CD8-positive, alpha-beta memory T cell (primary cell): ENCODE measurements at regions not wholly inside any gene's neighbourhood (a gene's known extent, or its start where the extent isn't known, plus 50 kb on each side); places are given as distances from the start of the nearest gene placed in this dataset.
"Not testable (repeated sequence)": the region's sequence is repeated elsewhere in the genome, so short reads cannot be mapped to it uniquely, and the experiment has no call there.

Experiments
- CTCF ChIA-PET: fragments of 350-600 bp; sonication (Branson Sonifier 250); formaldehyde crosslinking; loops from one replicate; lab custom pipeline; 2021; ENCODE audit warnings: antibody characterized with exemption; lab: Charles Lee
- POLR2A ChIA-PET: fragments of 350-600 bp; sonication (Branson Sonifier 250); formaldehyde crosslinking; loops from one replicate; lab custom pipeline; 2021; ENCODE audit warnings: antibody characterized with exemption; lab: Charles Lee
- DNase-seq, 5 donors: peaks; one replicate each; pipeline versions ENCODE4 v3.0.0 to v3.0.0-alpha.2; 2020 to 2022; ENCODE audit warnings: mixed read lengths in 1 of 5
- H3K27ac ChIP-seq: one replicate; pipeline ENCODE4 v1.7.0; 2013; ENCODE audit warnings: low read depth, mild to moderate bottlenecking, low read length, moderate library complexity
- H3K27me3 ChIP-seq: 2 replicates; pipeline ENCODE4 v1.7.0; 2013; ENCODE audit warnings: low read length, mild to moderate bottlenecking; ENCODE audit not compliant: insufficient read depth, poor library complexity, severe bottlenecking
- H3K36me3 ChIP-seq: 2 replicates; pipeline ENCODE4 v1.7.0; 2013; ENCODE audit warnings: mild to moderate bottlenecking, low read length, moderate library complexity; ENCODE audit not compliant: insufficient read depth
- H3K4me1 ChIP-seq: 2 replicates; pipeline ENCODE4 v1.7.0; 2013; ENCODE audit warnings: mild to moderate bottlenecking, low read length, moderate library complexity; ENCODE audit not compliant: insufficient read depth
- H3K4me3 ChIP-seq: 2 replicates; pipeline ENCODE4 v1.7.0; 2013; ENCODE audit warnings: mild to moderate bottlenecking, low read length
- H3K9me3 ChIP-seq: 2 replicates; pipeline ENCODE4 v1.7.0; 2013; ENCODE audit warnings: mild to moderate bottlenecking, low read length
- H3K27ac Mint-ChIP-seq, 8 donors: one replicate each; pipeline ENCODE4 v1.8.0; 2020 to 2021; ENCODE audit warnings: mixed read lengths in 8 of 8, mild to moderate bottlenecking in 6 of 8, inconsistent platforms in 3 of 8, moderate library complexity in 3 of 8
- H3K27me3 Mint-ChIP-seq, 2 donors: one replicate each; pipeline ENCODE4 v1.8.0; 2020 to 2021; ENCODE audit warnings: mixed read lengths in 2 of 2, mild to moderate bottlenecking in 1 of 2, moderate library complexity in 1 of 2
- H3K36me3 Mint-ChIP-seq, 3 donors: one replicate each; pipeline ENCODE4 v1.8.0; 2020 to 2021; ENCODE audit warnings: mixed read lengths in 3 of 3, inconsistent platforms in 1 of 3, mild to moderate bottlenecking in 1 of 3
- H3K4me1 Mint-ChIP-seq, 3 donors: one replicate each; pipeline ENCODE4 v1.8.0; 2020 to 2021; ENCODE audit warnings: mixed read lengths in 3 of 3, inconsistent platforms in 1 of 3, mild to moderate bottlenecking in 1 of 3
- H3K4me3 Mint-ChIP-seq, 7 donors: one replicate each; pipeline ENCODE4 v1.8.0; 2020 to 2021; ENCODE audit warnings: mixed read lengths in 7 of 7, mild to moderate bottlenecking in 6 of 7, moderate library complexity in 4 of 7, inconsistent platforms in 2 of 7
- H3K9me3 Mint-ChIP-seq, 5 donors: one replicate each; pipeline ENCODE4 v1.8.0; 2020 to 2022; ENCODE audit warnings: mixed read lengths in 5 of 5, mild to moderate bottlenecking in 3 of 5, moderate library complexity in 2 of 5, inconsistent platforms in 1 of 5

GRCh38 chr16:29182501-29182900 is 197.6 kb downstream of the LAT start:
- H3K27me3 Mint-ChIP-seq, result no peaks in the 10 kb centered on the region
- H3K27ac Mint-ChIP-seq, result no peak overlapping the region
- Histone ChIP-seq H3K4me1 (no peaks in the 10 kb centered on the region), H3K36me3 (no peaks in the 10 kb centered on the region), H3K27me3 (no peaks in the 10 kb centered on the region), H3K9me3 (no peaks in the 10 kb centered on the region), H3K27ac (no peak overlapping the region), H3K4me3 (no peak overlapping the region)
- H3K9me3 Mint-ChIP-seq, result no peaks in the 10 kb centered on the region
- POLR2A ChIA-PET, result no interaction called here
- no peak for DNase-seq
- CTCF ChIA-PET, result no interaction called here
- H3K4me1 Mint-ChIP-seq, result no peaks in the 10 kb centered on the region
- no peak overlapping the region for H3K4me3 Mint-ChIP-seq
- peaks cover 0 to 18% (median 0%) of the 10 kb centered on the region in 3 donors for H3K36me3 Mint-ChIP-seq

- CTCF ChIA-PET, POLR2A ChIA-PET, H3K27me3 Mint-ChIP-seq, H3K36me3 ChIP-seq, H3K4me1 Mint-ChIP-seq, DNase-seq, H3K4me1 ChIP-seq, H3K4me3 Mint-ChIP-seq, H3K27me3 ChIP-seq, H3K9me3 ChIP-seq, H3K4me3 ChIP-seq, H3K27ac ChIP-seq, H3K9me3 Mint-ChIP-seq: not testable (repeated sequence)
- Mint-ChIP-seq H3K27ac (peak overlapping the region in 1 of 8 donors; percentile 74), H3K36me3 (peaks cover 0 to 18% (median 0%) of the 10 kb centered on the region in 3 donors)
These were observed 197.1 kb downstream of the LAT start for GRCh38 chr16:29181921-29182411.

GRCh38 chr16:29181254-29181780 is 196.5 kb downstream of the LAT start:
- H3K9me3 ChIP-seq, H3K27ac ChIP-seq, H3K36me3 ChIP-seq, CTCF ChIA-PET, H3K4me3 Mint-ChIP-seq, H3K27ac Mint-ChIP-seq, H3K4me3 ChIP-seq, H3K4me1 Mint-ChIP-seq, H3K27me3 ChIP-seq, H3K9me3 Mint-ChIP-seq, H3K4me1 ChIP-seq, DNase-seq, H3K27me3 Mint-ChIP-seq: not testable (repeated sequence)
- POLR2A ChIA-PET, result interaction anchor here (0.6 kb wide), 1 partner anchor 510 kb away, joined by 7 read pairs; no protein-coding TSS in a partner anchor
- peaks cover 0 to 19% (median 0%) of the 10 kb centered on the region in 3 donors for H3K36me3 Mint-ChIP-seq

GRCh38 chr16:29180206-29180600 is 195.4 kb downstream of the LAT start:
- H3K27me3 ChIP-seq, H3K9me3 Mint-ChIP-seq, H3K4me1 Mint-ChIP-seq, H3K27ac Mint-ChIP-seq, H3K4me1 ChIP-seq, H3K4me3 ChIP-seq, CTCF ChIA-PET, H3K36me3 ChIP-seq, POLR2A ChIA-PET, H3K27ac ChIP-seq, DNase-seq, H3K27me3 Mint-ChIP-seq, H3K9me3 ChIP-seq, H3K4me3 Mint-ChIP-seq: not testable (repeated sequence)
- H3K36me3 Mint-ChIP-seq, result peaks cover 0 to 21% (median 0%) of the 10 kb centered on the region in 3 donors

GRCh38 chr16:29179401-29180205 is 194.8 kb downstream of the LAT start:
- H3K4me3 ChIP-seq, H3K27ac ChIP-seq, DNase-seq, H3K27me3 ChIP-seq, POLR2A ChIA-PET, H3K9me3 Mint-ChIP-seq, H3K27me3 Mint-ChIP-seq, CTCF ChIA-PET, H3K4me3 Mint-ChIP-seq, H3K4me1 Mint-ChIP-seq, H3K9me3 ChIP-seq, H3K27ac Mint-ChIP-seq, H3K36me3 ChIP-seq, H3K4me1 ChIP-seq: not testable (repeated sequence)
- peaks cover 0 to 25% (median 0%) of the 10 kb centered on the region in 3 donors for H3K36me3 Mint-ChIP-seq

GRCh38 chr16:29177888-29178726 is 193.3 kb downstream of the LAT start:
- CTCF ChIA-PET, H3K27me3 Mint-ChIP-seq, POLR2A ChIA-PET, H3K4me3 Mint-ChIP-seq, H3K36me3 ChIP-seq, H3K4me3 ChIP-seq, H3K9me3 Mint-ChIP-seq, H3K27me3 ChIP-seq, H3K4me1 Mint-ChIP-seq, H3K4me1 ChIP-seq, H3K9me3 ChIP-seq, H3K27ac ChIP-seq: not testable (repeated sequence)
- peaks cover 0 to 27% (median 0%) of the 10 kb centered on the region in 3 donors for H3K36me3 Mint-ChIP-seq
- peak overlapping the region in 1 of 8 donors; percentile 98 for H3K27ac Mint-ChIP-seq
- peak in 1 of 5 donors; percentile 38 for DNase-seq

- H3K27ac Mint-ChIP-seq, H3K4me1 ChIP-seq, H3K27me3 ChIP-seq, H3K27ac ChIP-seq, H3K9me3 Mint-ChIP-seq, CTCF ChIA-PET, H3K4me3 Mint-ChIP-seq, POLR2A ChIA-PET, H3K4me1 Mint-ChIP-seq, H3K9me3 ChIP-seq, H3K4me3 ChIP-seq, H3K36me3 ChIP-seq, H3K27me3 Mint-ChIP-seq: not testable (repeated sequence)
- peak in 1 of 5 donors; percentile 44 for DNase-seq
- peaks cover 0 to 29% (median 4%) of the 10 kb centered on the region in 3 donors for H3K36me3 Mint-ChIP-seq
These were observed 192.5 kb downstream of the LAT start for GRCh38 chr16:29177203-29177887.

- H3K4me1 Mint-ChIP-seq, H3K4me3 ChIP-seq, H3K27ac Mint-ChIP-seq, CTCF ChIA-PET, H3K4me3 Mint-ChIP-seq, H3K27ac ChIP-seq, H3K27me3 ChIP-seq, H3K36me3 ChIP-seq, POLR2A ChIA-PET, H3K4me1 ChIP-seq, H3K9me3 Mint-ChIP-seq, H3K9me3 ChIP-seq, H3K27me3 Mint-ChIP-seq: not testable (repeated sequence)
- peaks cover 2 to 29% (median 5%) of the 10 kb centered on the region in 3 donors for H3K36me3 Mint-ChIP-seq
- peak in 1 of 5 donors; percentile 28 for DNase-seq
These were observed 192.0 kb downstream of the LAT start for GRCh38 chr16:29176822-29177202.
